H7 (cell line): ENCODE measurements at regions not wholly inside any gene's neighbourhood (a gene's known extent, or its start where the extent isn't known, plus 50 kb on each side); places are given as distances from the start of the nearest gene placed in this dataset.

Experiments used
- DNase-seq: peaks from one replicate; pipeline ENCODE4 v3.0.0; 2012
- H3K27me3 ChIP-seq: 2 replicates; pipeline ENCODE4 v1.6.0; 2011; ENCODE audit warnings: mild to moderate bottlenecking, low read length; ENCODE audit not compliant: control insufficient read depth, insufficient read depth
- H3K36me3 ChIP-seq: replicated peaks from 2 replicates; pipeline ENCODE4 v1.5.1; 2011; ENCODE audit warnings: low read length; ENCODE audit not compliant: control insufficient read depth, insufficient read depth
- H3K4me3 ChIP-seq: 2 replicates; pipeline ENCODE4 v1.5.1; 2011; ENCODE audit warnings: low read depth, mild to moderate bottlenecking, control low read depth, low read length, moderate library complexity; ENCODE audit not compliant: insufficient read depth

GRCh38 chr1:195243492-195243891, 1364.7 kb downstream of the KCNT2 start:
- no peaks in the 10 kb centered on the region for H3K27me3 ChIP-seq
- no peak for DNase-seq

GRCh38 chr1:195241066-195241465, 1367.2 kb downstream of the KCNT2 start:
- no peak for DNase-seq
- H3K4me3 ChIP-seq, result no peak overlapping the region
- H3K36me3 ChIP-seq, result no peaks in the 10 kb centered on the region
- no peaks in the 10 kb centered on the region for H3K27me3 ChIP-seq

More at GRCh38 chr1:195243492-195243891, 1364.7 kb downstream of the KCNT2 start:
- no peaks in the 10 kb centered on the region for H3K36me3 ChIP-seq
- H3K4me3 ChIP-seq, result no peak overlapping the region

- H3K4me3 ChIP-seq, result no peak overlapping the region
- DNase-seq, result no peak
- H3K27me3 ChIP-seq, result no peaks in the 10 kb centered on the region
- H3K36me3 ChIP-seq, result no peaks in the 10 kb centered on the region
Measured at GRCh38 chr1:195238313-195238712, 1369.9 kb downstream of the KCNT2 start.

- Histone ChIP-seq H3K4me3 (no peak overlapping the region), H3K27me3 (no peaks in the 10 kb centered on the region), H3K36me3 (no peaks in the 10 kb centered on the region)
- DNase-seq, result no peak
Measured at GRCh38 chr1:195236991-195237889, 1371.0 kb downstream of the KCNT2 start.

- DNase-seq, result no peak
- no peaks in the 10 kb centered on the region for H3K27me3 ChIP-seq
- no peak overlapping the region for H3K4me3 ChIP-seq
- H3K36me3 ChIP-seq, result no peaks in the 10 kb centered on the region
Measured at GRCh38 chr1:195218428-195219212, 1389.6 kb downstream of the KCNT2 start.

GRCh38 chr1:195202241-195202640, 1406.0 kb downstream of the KCNT2 start:
- no peaks in the 10 kb centered on the region for H3K27me3 ChIP-seq
- H3K36me3 ChIP-seq, result no peaks in the 10 kb centered on the region

GRCh38 chr1:195200772-195201171, 1407.5 kb downstream of the KCNT2 start:
- no peak for DNase-seq
- Histone ChIP-seq H3K27me3 (no peaks in the 10 kb centered on the region), H3K4me3 (no peak overlapping the region), H3K36me3 (no peaks in the 10 kb centered on the region)

More at GRCh38 chr1:195202241-195202640, 1406.0 kb downstream of the KCNT2 start:
- DNase-seq, result no peak
- H3K4me3 ChIP-seq, result no peak overlapping the region

- no peak overlapping the region for H3K4me3 ChIP-seq
- H3K27me3 ChIP-seq, result no peaks in the 10 kb centered on the region
- no peaks in the 10 kb centered on the region for H3K36me3 ChIP-seq
- DNase-seq, result no peak
Measured at GRCh38 chr1:195197116-195197515, 1411.1 kb downstream of the KCNT2 start.

- Histone ChIP-seq H3K36me3 (no peaks in the 10 kb centered on the region), H3K4me3 (no peak overlapping the region), H3K27me3 (no peaks in the 10 kb centered on the region)
- no peak for DNase-seq
Measured at GRCh38 chr1:195195423-195196057, 1412.7 kb downstream of the KCNT2 start.

- no peak for DNase-seq
- Histone ChIP-seq H3K27me3 (no peaks in the 10 kb centered on the region), H3K36me3 (no peaks in the 10 kb centered on the region), H3K4me3 (no peak overlapping the region)
Measured at GRCh38 chr1:195193134-195193533, 1415.1 kb downstream of the KCNT2 start.

- no peaks in the 10 kb centered on the region for H3K36me3 ChIP-seq
- DNase-seq, result no peak
- H3K4me3 ChIP-seq, result no peak overlapping the region
- no peaks in the 10 kb centered on the region for H3K27me3 ChIP-seq
Measured at GRCh38 chr1:195188821-195189220, 1419.4 kb downstream of the KCNT2 start.

GRCh38 chr1:195186544-195186943, 1421.7 kb downstream of the KCNT2 start:
- Histone ChIP-seq H3K4me3 (no peak overlapping the region), H3K36me3 (no peaks in the 10 kb centered on the region), H3K27me3 (no peaks in the 10 kb centered on the region)
- DNase-seq, result no peak

GRCh38 chr1:195185736-195186135, 1422.5 kb downstream of the KCNT2 start:
- no peaks in the 10 kb centered on the region for H3K36me3 ChIP-seq
- no peaks in the 10 kb centered on the region for H3K27me3 ChIP-seq
- no peak overlapping the region for H3K4me3 ChIP-seq
- no peak for DNase-seq

GRCh38 chr1:195185321-195185720, 1422.9 kb downstream of the KCNT2 start:
- no peak overlapping the region for H3K4me3 ChIP-seq

More at GRCh38 chr1:195185321-195185720, 1422.9 kb downstream of the KCNT2 start:
- Histone ChIP-seq H3K36me3 (no peaks in the 10 kb centered on the region), H3K27me3 (no peaks in the 10 kb centered on the region)
- DNase-seq, result no peak
